ENCODE measurements at regions not wholly inside any gene's neighbourhood (a gene's known extent, or its start where the extent isn't known, plus 50 kb on each side); places are given as distances from the start of the nearest gene placed in this dataset.
"Not testable (repeated sequence)": the region's sequence is repeated elsewhere in the genome, so short reads cannot be mapped to it uniquely, and the experiment has no call there.

DNA sequence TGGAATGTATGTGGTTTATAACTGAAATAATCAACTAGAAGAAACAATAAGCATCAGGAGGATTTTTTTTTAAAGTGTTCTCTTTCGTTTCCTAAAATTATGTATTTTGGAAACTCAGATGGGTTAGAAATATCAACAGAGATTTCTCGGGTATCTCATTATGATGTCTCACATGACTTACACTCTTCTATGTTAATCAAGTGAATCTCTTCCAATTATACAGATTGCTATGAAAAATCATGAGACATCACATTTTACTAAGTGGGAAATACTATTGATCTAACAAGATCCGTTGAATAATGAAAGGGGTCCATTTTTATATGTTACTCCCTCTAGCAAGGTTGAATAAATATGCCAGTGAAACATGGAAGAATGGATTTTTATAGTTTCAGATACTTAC is 54.7 kb upstream of the NRIP1 start:
- no peak for DNase-seq (ENCODE audit: low spot score)

DNA sequence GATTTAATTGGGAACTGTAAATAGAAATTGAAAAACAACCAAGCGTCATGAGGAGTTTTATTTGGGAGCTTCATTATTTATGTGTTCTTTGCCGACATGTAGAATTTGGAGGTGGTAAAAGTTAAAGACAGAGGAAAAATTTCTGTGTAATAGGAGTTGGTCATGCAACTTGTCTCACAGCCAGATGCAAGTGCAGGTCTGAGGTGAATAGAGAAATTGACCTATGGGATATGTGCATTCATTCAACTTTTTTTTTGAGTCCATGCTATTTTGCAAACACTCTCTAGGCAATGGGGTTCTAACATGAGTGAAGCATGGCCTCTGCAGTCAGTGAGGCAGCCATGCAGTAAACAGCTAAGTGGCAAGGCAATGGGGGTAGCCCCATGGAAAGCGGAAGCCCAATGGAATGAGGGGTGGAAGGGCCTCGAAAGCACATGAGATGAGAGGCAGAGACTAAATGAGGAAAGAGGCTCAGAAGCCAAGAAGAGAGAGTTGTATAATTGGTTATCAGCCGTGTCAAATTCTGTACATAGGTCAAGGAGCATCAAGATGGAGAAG is 56.4 kb upstream of the NRIP1 start:
- DNase-seq (ENCODE audit: low spot score) = no peak

DNA sequence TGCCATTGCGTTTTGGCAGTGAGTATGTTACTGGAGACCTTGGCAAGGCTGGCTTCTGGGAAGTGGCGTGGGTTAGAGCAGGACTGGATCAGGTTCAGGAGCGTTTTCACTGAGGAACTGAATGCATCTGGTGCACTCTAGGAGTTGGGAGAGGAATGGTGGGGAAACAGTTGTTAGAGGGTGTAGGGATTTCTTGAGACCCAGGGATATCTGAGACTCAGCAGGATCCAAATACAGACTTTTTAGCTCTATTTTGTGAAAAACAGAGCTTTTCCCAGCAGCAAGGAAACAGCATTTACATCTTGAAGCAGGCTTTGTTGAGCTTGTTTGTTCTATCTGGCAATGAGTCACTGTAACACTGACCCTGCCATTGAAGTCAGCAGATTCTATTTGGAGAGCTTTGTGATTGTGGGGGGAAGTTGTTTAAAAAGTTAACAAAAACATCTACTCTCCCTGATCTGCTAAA is 56.9 kb upstream of the NRIP1 start:
- DNase-seq (ENCODE audit: low spot score) = no peak

DNA sequence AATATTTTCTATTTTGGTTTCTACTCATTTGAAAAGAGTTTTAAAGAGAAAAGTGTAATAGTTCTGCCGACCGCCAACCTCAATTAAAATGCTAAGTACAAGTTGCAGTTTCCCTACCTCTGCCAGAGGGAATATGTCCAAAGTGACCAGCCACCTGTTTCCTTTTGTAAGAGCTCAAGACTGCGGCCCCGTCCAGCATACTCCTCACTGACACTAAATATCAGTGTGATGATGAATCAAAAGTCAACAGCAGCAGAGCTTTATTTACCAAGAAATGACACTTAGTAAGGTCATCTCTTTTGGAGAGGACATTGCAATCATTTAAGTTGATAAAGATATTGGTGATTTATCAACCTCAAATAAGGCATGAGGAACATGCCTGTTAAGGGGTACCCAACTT is 57.4 kb upstream of the NRIP1 start:
- DNase-seq (ENCODE audit: low spot score) = no peak

- no peak for DNase-seq (ENCODE audit: low spot score)
These were observed 59.9 kb upstream of the NRIP1 start for GRCh38 chr21:15124731-15125130.

- no peak for DNase-seq (ENCODE audit: low spot score)
These were observed 62.1 kb upstream of the NRIP1 start for GRCh38 chr21:15126948-15127347.

- DNase-seq (ENCODE audit: low spot score) = no peak
These were observed 62.6 kb upstream of the NRIP1 start for GRCh38 chr21:15127437-15127836.

- no peak for DNase-seq (ENCODE audit: low spot score)
These were observed 63.5 kb upstream of the NRIP1 start for GRCh38 chr21:15128267-15128666.

GRCh38 chr21:15128714-15129113 is 63.9 kb upstream of the NRIP1 start:
- DNase-seq (ENCODE audit: low spot score) = not testable (repeated sequence)

DNA sequence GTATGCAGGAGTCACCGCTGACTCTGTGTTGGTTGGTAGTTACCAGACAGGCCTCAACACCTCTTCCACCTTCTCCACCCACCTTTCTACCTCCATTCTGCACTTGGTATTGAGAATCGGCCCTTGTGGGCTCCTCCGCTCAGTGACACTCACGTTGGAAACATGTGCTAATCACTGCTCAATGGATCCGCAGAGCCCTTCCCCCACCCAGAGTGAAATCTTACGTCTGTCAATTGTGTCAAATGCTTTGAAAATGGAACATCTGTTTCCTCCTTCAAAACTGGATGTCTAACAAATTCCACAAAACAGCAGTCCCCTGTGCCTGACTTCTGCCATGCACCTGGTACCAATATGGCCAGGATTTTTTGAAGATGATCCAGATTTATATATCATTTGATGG is 65.5 kb upstream of the NRIP1 start:
- no peak for DNase-seq (ENCODE audit: low spot score)

GRCh38 chr21:15130751-15131150 is 66.0 kb upstream of the NRIP1 start:
- no peak for DNase-seq (ENCODE audit: low spot score)

GRCh38 chr21:15132781-15133180 is 68.0 kb upstream of the NRIP1 start:
- DNase-seq (ENCODE audit: low spot score) = no peak

DNA sequence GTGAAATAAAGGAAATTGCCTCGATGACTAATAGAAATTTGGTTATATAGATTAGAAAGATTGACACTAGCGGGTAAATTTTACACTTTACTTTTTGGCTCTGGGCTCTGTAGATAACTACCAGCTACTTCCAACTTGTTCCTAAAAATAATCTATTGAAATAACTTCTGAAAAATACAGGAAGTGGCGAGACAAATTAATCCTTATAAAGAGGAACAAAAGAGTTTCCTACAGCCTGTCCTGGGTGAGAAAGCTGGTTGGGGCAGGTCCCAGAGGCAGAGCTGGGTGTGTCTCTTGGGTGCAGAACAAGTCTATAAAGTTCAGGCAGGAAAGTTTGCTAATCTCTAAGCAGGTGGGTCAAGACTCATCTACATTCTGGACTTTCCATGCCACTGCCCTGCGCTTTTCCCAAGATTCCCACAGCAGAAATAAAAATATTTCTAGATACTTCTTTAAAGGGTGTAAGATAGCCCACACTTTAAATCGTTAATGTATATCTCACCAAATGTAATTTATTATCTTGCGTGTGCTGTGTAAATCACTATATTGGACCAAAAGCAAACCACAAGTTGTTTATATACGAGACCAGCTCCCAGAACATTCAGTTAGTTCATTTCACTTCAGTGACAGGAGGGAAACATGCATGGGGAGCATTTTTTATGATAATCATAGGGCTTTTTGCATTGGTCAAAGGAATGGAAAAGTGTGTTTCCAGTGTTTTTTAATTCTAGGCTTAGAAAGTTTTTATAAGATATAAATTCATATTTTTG is 70.1 kb upstream of the NRIP1 start:
- no peak for DNase-seq (ENCODE audit: low spot score)

DNA sequence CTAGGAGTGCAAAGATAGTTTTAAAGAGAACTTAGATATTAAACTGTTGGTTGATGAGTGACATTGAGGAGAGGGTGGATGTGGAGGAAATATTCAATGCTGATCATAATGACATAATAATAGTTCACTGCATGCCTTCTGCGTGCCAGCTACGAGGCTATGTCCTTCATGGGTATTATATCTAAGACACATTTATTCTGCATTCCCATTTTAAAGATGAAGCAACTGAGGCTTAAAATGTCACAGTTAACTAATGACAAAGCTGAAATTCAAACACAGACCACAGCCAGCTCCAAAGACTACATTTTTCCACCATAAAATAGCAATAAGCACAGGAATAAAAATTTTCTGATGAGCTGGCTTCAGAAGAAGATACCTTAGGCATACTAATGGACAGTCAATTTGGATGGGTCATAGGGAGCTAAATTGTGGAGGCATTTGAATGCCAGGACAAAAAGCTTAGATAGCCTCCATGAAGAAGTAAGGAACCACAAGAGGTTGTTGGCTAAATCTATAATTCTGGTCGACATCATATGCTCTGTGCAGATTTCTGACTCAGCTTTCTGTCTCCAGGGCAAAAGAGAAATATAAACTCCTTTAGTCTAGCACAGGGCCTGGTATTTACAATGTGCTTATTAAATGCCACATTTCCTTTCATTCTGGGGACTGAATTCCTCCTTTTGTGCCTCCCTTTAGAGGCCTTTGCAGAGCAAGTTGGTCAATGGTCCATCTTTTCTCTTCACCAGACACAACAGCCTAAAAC is 71.2 kb upstream of the NRIP1 start:
- DNase-seq (ENCODE audit: low spot score) = no peak

GRCh38 chr21:15138490-15138889 is 73.7 kb upstream of the NRIP1 start:
- DNase-seq (ENCODE audit: low spot score) = no peak

GRCh38 chr21:15139898-15140297 is 75.1 kb upstream of the NRIP1 start:
- no peak for DNase-seq (ENCODE audit: low spot score)

DNA sequence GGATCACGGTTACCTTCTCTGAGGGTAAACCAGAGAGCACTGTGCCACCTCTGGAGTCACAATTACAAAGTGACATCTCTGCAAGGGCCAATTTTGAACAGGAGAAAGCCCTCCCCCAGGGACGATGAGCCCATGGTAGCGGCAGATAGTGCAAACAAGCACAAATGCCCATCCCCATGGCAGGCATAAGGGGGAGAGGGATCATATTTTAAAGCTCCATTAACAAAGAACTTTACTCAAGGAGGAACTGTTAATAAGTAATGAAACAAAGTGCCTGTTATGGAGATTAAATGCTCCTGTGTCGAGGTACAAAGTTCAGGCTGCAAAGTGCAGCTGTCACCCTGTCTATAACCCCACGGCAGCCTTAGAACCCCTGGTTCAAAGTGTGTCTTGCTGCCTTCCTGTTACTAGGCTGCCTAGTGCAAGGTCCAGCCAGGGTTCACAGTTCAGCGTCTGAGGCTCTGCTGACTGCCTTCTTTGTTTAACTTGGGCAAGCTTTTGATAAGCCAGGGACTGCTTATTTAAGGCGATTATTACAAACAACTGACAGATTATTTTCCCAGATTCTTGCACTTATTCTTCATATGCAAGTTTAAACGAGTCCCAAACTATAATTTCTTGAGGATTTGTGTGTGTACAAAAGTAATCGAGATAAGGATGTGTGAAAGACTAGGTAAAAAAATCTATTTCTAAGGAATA is 75.7 kb upstream of the NRIP1 start:
- peak; percentile 79 for DNase-seq (ENCODE audit: low spot score)

DNA sequence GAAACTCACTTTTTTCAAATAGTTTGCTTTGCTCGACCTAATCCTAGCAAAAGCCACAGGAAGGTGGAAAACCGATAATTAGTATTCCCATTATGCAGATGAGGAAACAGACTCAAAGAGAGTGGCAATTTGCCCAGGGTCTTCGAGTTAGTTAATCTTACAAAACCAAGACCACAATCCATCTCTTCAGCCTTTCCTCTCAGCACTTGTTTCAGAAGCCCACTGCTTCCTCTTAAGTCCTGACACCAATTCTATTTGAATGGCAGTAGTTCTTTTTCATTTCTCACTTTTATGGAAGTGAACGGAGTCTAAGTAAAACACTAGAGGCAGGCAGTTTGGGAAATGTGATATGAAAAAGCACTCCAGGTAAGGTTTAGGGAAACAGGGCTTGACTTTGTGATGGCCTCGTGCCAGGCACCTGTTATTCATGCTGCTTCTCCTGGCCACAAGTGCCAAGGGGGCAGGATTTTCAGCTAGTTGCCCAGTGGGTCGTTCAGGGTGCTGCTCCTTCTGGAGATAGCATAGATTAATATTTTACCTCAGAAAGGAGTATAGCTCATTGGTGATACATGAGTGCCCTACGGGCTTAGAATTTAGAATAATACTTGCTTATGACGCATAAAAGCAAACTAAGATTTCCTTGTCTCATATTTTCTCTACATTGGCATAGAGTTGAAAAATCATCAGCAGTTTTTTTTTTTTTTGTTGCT is 76.6 kb upstream of the NRIP1 start:
- no peak for DNase-seq (ENCODE audit: low spot score)

DNA sequence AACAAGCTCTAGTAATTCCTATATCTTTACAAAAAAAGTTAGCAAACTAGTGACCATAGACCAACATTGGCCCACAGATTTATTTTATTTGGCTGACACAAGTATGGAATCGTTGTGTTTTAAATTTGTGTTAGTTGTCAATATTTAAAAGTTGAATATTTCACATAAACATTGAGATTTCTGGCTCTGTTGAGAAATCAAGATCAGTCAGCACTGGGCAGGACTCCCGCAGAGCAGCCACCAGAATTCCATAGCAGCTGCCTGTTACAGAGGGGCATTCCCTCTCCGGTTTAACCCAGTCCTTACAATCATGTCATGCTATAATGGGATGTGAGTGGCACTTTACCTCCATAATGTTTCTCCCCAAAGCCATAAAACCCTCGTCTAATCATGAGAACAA is 79.2 kb upstream of the NRIP1 start:
- no peak for DNase-seq (ENCODE audit: low spot score)

GRCh38 chr21:15148437-15148836 is 83.6 kb upstream of the NRIP1 start:
- no peak for DNase-seq (ENCODE audit: low spot score)

- DNase-seq (ENCODE audit: low spot score) = no peak
These were observed 84.9 kb upstream of the NRIP1 start for GRCh38 chr21:15149600-15150224.
